ENCODE measurements at regions not wholly inside any gene's neighbourhood (a gene's known extent, or its start where the extent isn't known, plus 50 kb on each side); places are given as distances from the start of the nearest gene placed in this dataset.

- WGBS (ENCODE audit: insufficient coverage, low coverage, low lambda C conversion rate, missing lambda C conversion rate) = 52% methylated on average over 4 of the region's 4 CpGs
- no peak for DNase-seq
- no peaks in the 10 kb centered on the region for H3K36me3 ChIP-seq
- H3K27ac ChIP-seq = no peak overlapping the region
- no peaks in the 10 kb centered on the region for H3K4me1 ChIP-seq
- H3K27me3 ChIP-seq = no peaks in the 10 kb centered on the region
- no peaks in the 10 kb centered on the region for H3K9me3 ChIP-seq
- intact Hi-C loops (cut with DNase I) = loop anchor here in 1 of 2 donors (10.0 kb wide), 1 partner anchor 1155 kb away; no protein-coding TSS in a partner anchor
- no peak overlapping the region for H3K4me3 ChIP-seq
- no peak for TF ChIP-seq POLR2A (IDR thresholded peaks at IDR 0.05)
- no peak for TF ChIP-seq CTCF (IDR thresholded peaks at IDR 0.05)
- ATAC-seq = no peak
Observed at GRCh38 chr10:36789974-36790373, 335.4 kb upstream of the ANKRD30A start.

GRCh38 chr10:36788152-36788551 is 337.2 kb upstream of the ANKRD30A start:
- Histone ChIP-seq H3K36me3 (no peaks in the 10 kb centered on the region), H3K4me3 (no peak overlapping the region), H3K27ac (no peak overlapping the region), H3K9me3 (no peaks in the 10 kb centered on the region), H3K27me3 (no peaks in the 10 kb centered on the region), H3K4me1 (no peaks in the 10 kb centered on the region)
- WGBS (ENCODE audit: insufficient coverage, low coverage, low lambda C conversion rate, missing lambda C conversion rate) = 35% methylated on average over 2 of the region's 2 CpGs
- DNase-seq = no peak
- no peak for TF ChIP-seq POLR2A (IDR thresholded peaks at IDR 0.05)
- no peak for TF ChIP-seq CTCF (IDR thresholded peaks at IDR 0.05)
- ATAC-seq = no peak
- intact Hi-C loops (cut with DNase I) = loop anchor here in 1 of 2 donors (10.0 kb wide), 1 partner anchor 1153 kb away; no protein-coding TSS in a partner anchor

- H3K27me3 ChIP-seq = no peaks in the 10 kb centered on the region
- ATAC-seq (no peak), DNase-seq (no peak)
- TF ChIP-seq POLR2A (IDR thresholded peaks at IDR 0.05) = no peak
- TF ChIP-seq CTCF (IDR thresholded peaks at IDR 0.05) = no peak
- no peaks in the 10 kb centered on the region for H3K36me3 ChIP-seq
- no peaks in the 10 kb centered on the region for H3K4me1 ChIP-seq
- 71% methylated on average over 4 of the region's 5 CpGs for WGBS (ENCODE audit: insufficient coverage, low coverage, low lambda C conversion rate, missing lambda C conversion rate)
- H3K9me3 ChIP-seq = no peaks in the 10 kb centered on the region
- no peak overlapping the region for H3K27ac ChIP-seq
- intact Hi-C loops (cut with DNase I) = loop anchor here in 1 of 2 donors (10.0 kb wide), 1 partner anchor 1149 kb away; no protein-coding TSS in a partner anchor
- no peak overlapping the region for H3K4me3 ChIP-seq
Observed at GRCh38 chr10:36783400-36783799, 342.0 kb upstream of the ANKRD30A start.

GRCh38 chr10:36781570-36781969 is 343.8 kb upstream of the ANKRD30A start:
- no peak overlapping the region for H3K27ac ChIP-seq
- ATAC-seq (no peak), DNase-seq (no peak)
- H3K4me3 ChIP-seq = no peak overlapping the region
- TF ChIP-seq CTCF (IDR thresholded peaks at IDR 0.05) (no peak), POLR2A (IDR thresholded peaks at IDR 0.05) (no peak)
- WGBS (ENCODE audit: insufficient coverage, low coverage, low lambda C conversion rate, missing lambda C conversion rate) = 44% methylated on average over 5 of the region's 5 CpGs
- intact Hi-C loops (cut with DNase I) = loop anchor here in 1 of 2 donors (10.0 kb wide), 1 partner anchor 1147 kb away; no protein-coding TSS in a partner anchor
- H3K4me1 ChIP-seq = no peaks in the 10 kb centered on the region
- no peaks in the 10 kb centered on the region for H3K9me3 ChIP-seq
- H3K27me3 ChIP-seq = no peaks in the 10 kb centered on the region
- no peaks in the 10 kb centered on the region for H3K36me3 ChIP-seq

- Histone ChIP-seq H3K4me3 (no peak overlapping the region), H3K4me1 (no peaks in the 10 kb centered on the region), H3K36me3 (no peaks in the 10 kb centered on the region), H3K27me3 (no peaks in the 10 kb centered on the region), H3K9me3 (no peaks in the 10 kb centered on the region), H3K27ac (no peak overlapping the region)
- intact Hi-C loops (cut with DNase I) = loop anchor here in 1 of 2 donors (10.0 kb wide), 1 partner anchor 1145 kb away; no protein-coding TSS in a partner anchor
- DNase-seq (no peak), ATAC-seq (no peak)
- WGBS (ENCODE audit: insufficient coverage, low coverage, low lambda C conversion rate, missing lambda C conversion rate) = 40% methylated on average over 6 of the region's 6 CpGs
- no peak for TF ChIP-seq POLR2A (IDR thresholded peaks at IDR 0.05)
- no peak for TF ChIP-seq CTCF (IDR thresholded peaks at IDR 0.05)
Observed at GRCh38 chr10:36780158-36780557, 345.2 kb upstream of the ANKRD30A start.

Measured in right lobe of liver (tissue), 6 donors.